GM18861 (cell line): ENCODE measurements at regions not wholly inside any gene's neighbourhood (a gene's known extent, or its start where the extent isn't known, plus 50 kb on each side); places are given as distances from the start of the nearest gene placed in this dataset.

Experiments used
- ATAC-seq: cut with Tn5 transposase; IDR thresholded peaks from one replicate; pipeline ENCODE4 v1.9.1; 2021; ENCODE audit not compliant: unreplicated experiment

GRCh38 chr15:35768949-35769348 is 223.0 kb upstream of the DPH6 start:
- ATAC-seq, result no peak

DNA sequence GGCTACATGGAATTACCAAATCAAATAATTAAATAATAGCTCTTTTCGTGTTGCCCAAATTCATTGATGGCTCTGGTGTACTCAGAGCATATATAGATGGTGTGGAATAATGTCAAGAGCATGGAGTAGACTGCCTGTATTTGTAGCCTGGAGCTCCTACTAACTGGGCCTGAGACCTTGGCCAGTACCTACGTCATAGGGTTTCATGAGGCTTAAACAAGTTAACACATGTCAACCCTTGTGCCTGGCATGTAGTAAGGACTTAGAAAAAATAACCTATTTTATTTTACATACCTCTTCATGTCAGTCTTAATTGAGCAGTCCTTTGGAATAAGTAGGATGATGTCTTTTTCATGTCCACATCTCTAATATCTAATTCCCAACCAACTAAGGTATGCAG is 223.7 kb upstream of the DPH6 start:
- ATAC-seq, result no peak

DNA sequence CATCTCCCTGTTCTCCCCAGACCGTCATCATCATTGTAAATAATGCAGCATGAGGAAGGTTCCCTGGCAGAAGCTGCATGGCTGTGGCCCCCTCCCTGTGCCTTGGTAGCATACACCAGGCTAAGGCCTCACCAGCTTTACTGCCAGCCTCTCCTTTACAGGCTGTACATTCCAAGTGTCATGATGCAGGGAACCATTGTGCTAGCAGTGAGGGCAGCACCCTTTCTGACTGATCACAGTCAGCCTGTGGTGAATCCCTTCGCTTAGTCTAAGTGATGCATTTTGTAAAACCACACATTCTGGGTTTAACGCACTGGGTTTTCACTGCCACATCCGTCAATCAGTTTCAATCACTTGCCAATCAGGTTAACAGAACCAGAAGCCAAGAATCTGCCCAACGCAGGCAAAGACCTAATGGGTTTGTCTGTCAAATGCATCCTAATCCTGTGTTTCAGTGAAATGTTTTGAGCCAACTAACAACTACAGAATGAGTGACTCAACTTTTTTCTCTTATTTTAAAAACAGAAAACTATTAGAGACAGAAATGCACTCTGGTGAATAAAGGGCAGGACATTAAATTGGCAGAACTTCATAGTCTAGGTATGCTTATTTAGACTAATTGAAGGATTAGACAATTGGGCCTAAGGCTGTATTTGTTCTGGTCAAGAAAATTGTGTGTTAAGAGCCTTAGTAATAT is 225.9 kb upstream of the DPH6 start:
- ATAC-seq, result no peak

GRCh38 chr15:35774653-35775052 is 228.7 kb upstream of the DPH6 start:
- no peak for ATAC-seq

DNA sequence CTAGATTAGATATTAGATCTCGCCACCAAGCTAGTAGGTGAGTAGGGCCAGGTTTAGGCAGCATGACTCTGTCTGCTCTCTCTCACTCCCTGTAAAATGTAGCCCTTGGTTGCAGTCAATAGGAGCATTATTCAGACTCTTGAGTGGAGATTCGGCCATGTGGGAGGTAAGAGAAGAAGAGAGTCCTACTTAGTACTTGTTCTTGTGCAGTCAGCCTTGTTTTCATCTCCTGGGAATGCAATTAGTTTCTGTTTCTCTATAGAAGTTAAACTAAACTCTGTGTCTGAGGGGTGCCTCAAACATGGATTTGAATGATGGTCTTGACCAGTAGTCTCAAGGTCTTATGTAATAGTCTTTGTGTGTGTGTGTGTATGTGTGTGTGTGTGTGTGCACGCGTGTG is 229.5 kb upstream of the DPH6 start:
- ATAC-seq, result no peak

DNA sequence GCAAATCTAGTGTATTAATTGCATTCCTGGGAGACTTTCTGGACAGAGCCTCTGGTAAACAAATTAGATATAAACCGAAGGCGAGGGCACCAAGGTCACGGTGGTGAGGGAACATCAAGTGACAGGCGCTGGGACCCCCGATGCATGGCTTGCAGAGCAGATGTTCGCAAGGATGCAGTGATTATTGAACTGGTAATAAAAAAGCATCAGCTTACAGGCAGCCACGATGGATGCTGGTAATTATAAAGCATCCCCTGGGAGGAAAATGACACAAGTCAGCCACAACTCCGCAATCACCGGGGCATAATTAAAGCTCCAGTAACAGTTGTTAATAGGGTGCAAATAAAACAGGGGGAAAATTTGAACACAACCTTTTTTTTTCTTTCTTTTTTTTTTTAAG is 231.1 kb upstream of the DPH6 start:
- no peak for ATAC-seq

GRCh38 chr15:35783203-35783602 is 237.2 kb upstream of the DPH6 start:
- no peak for ATAC-seq

GRCh38 chr15:35784745-35785144 is 238.8 kb upstream of the DPH6 start:
- ATAC-seq, result no peak

GRCh38 chr15:35810007-35810406 is 264.0 kb upstream of the DPH6 start:
- no peak for ATAC-seq

DNA sequence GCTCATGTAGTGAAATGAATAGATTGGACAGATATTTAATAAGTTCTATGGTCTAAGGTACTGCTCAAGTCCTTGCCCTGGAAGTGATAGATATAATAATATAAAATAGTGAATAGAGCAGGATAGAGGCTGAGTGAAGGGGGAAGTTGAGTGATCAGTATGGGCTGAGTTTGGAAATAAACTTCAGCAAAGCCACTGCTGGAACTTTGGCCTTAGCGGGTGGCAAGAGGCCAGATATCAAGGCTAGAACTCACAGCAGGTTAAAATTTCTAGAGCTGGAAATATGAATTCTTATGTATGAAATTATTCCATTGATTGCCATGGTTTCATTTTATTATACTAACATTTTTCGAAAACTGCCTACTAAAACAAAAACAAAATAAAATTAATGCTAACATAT is 267.6 kb upstream of the DPH6 start:
- ATAC-seq, result no peak

DNA sequence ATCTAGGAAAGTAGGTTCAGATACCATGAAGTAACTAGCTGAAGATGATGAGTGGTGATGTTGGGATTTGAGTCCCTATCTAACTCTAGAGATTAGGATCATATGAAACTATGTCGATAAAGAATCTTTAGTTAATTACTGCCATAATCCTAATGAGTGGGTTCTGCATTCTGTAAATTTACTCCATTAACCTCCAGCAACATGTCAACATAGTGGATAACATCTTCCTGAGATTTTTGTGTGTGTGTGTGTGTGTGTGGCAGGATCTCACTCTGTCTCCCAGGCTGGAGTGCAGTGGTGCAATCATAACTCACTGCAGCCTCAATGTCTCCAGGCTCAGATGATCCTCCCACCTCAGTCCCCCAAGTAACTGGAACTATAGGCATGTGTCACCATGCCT is 272.9 kb upstream of the DPH6 start:
- ATAC-seq, result no peak

DNA sequence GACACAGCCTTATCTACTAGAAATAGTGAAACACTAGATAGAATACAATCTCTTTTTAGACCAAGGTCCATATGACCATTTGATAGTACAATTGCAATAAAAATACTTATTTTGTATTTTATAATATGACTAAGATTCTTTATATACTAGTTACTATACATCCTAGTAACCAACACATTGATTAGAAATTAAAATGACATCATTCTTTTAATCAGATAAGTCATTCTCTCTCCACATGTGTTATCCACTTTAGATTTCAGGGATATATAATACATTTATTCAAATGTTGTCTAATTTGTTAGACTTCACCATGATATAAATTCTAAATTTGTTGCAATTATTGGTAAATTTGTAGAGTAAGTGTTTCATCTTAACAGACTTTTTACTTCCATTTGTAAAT is 276.2 kb upstream of the DPH6 start:
- no peak for ATAC-seq

DNA sequence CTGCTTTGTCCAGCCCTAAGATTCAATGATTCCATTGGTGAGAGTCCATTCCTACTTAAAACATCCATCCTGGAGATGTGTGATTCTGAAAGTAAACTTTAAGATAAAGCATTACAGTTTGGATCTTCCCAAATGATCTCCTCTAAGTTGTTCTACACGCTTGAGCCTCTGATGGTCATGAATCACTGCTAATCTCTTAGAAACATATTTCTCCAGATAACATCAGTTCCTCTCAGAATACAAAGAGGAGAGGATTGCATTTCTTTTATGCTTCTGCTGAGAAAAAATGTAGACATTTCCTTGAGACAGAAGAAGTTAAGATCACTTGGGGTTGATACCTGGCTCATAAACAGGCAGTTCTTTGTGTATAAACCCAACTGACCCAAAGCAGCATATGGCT is 281.2 kb upstream of the DPH6 start:
- no peak for ATAC-seq

- ATAC-seq, result no peak
These were observed 281.9 kb upstream of the DPH6 start for GRCh38 chr15:35827911-35828310.

GRCh38 chr15:35833581-35833980 is 287.6 kb upstream of the DPH6 start:
- ATAC-seq, result no peak

DNA sequence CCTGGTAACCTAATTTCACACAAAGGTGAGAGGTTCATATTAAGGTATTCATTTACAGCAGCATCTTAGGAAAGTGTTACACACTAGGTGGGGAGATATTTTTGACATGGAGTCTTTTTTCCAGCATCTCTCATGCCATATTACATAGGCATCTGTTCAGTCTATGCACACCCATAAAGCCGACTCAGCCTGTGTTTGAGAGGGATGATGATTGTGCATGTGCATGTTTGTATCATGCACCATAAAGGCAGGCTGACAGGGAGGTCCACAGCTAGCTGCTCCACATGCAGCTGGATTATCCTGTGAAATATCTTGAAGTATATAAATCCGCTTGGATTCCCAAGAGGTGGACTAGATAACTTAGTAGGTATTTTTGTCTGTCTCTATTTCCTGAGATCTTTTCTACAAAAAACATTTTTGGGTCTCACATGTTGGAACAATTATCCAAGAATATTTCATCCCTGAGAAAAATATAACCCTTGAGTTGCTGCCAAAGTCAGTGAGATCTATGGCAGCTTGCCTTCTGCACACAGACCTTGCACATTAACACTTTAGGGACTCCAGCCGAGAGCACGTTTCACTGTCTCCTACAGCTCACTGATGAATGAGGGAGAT is 288.4 kb upstream of the DPH6 start:
- ATAC-seq, result no peak

- ATAC-seq, result no peak
These were observed 288.9 kb upstream of the DPH6 start for GRCh38 chr15:35834866-35835265.

GRCh38 chr15:35838424-35839111 is 292.6 kb upstream of the DPH6 start:
- ATAC-seq, result no peak

DNA sequence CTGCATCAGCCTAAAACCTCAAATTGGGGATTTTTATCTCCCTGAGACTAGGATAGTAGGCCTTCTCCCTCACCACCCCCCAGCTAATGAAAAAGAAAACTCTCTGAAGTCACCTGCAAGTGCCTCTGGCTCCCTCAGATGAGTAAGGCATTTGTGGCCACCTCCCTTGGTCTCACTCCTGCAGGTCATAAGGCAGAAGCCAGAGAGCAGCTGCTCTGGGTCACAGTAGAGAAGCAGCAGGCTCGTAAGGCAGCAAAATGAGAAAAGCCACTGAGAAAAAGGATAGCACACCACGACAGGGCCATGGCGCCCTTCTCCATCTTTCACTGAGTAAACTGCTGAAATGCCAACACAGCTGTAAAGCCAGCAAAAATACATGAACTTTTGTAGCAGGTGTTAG is 296.7 kb upstream of the DPH6 start:
- ATAC-seq, result no peak

DNA sequence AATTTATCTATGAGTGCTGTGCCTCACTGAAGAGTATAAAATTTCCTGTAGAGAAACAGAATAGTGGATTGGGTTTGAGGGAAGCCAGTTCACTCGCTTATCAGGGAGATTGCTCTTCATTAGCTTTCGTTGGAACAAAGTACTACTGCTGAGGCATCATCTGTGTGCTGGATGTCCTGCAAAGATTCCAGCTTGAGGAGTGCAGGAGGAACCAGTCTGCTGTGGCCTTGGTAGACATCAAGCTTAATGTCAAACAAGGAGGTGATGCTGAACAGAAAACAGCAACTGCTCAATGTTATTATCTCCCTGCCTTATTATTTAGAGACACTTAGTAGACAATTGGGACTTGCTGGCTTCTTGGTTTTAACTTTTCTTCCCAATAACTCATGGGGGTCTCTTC is 297.5 kb upstream of the DPH6 start:
- no peak for ATAC-seq

DNA sequence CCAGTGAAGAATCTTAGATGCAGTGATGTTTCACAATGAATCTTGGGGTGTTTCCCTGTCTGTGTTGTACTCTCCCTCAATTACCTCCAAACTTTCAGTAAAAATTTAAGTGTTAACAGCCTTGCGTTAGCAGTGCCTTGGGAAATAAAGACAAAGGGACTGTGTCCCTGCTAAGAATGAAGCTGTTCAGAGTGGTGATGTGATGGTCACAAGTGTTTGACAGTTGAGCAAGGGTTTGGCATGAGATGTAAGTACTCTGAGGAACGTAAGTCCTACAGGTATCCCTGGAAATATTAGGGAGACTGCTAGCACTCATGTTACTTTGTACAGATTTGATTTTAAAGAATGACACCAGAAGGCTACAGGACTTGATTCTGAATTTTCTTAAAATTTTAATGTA is 304.3 kb upstream of the DPH6 start:
- ATAC-seq, result no peak

DNA sequence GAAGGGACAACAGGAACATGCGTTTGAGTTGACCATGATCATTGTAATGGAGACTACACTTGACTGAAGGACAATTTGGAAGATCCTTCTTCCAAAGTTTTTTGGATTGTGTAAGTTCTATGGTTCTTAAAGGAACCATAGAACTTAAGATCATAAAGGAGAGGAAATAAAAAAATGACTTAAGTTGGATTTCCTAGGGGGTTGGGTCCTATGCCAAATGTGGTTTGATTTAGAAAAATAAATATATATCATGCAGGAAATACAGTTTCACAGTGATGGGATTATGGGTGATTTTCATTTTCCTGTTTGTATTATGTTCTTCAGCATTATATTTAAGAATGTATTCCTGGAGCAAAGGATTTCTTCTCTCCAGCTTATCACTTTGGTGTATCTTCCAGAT is 305.5 kb upstream of the DPH6 start:
- no peak for ATAC-seq
